Endodermal cell (in vitro differentiated cells): ENCODE measurements at regions not wholly inside any gene's neighbourhood (a gene's known extent, or its start where the extent isn't known, plus 50 kb on each side); places are given as distances from the start of the nearest gene placed in this dataset.

Source experiments
- DNase-seq: peaks from one replicate; pipeline ENCODE4 v3.0.0-alpha.2; 2017
- H3K27ac ChIP-seq: 2 replicates; pipeline ENCODE4 v1.5.1; 2013; ENCODE audit warnings: mild to moderate bottlenecking, low read depth, low read length, moderate library complexity
- H3K27me3 ChIP-seq: 2 replicates; pipeline ENCODE4 v1.6.1; 2013; ENCODE audit warnings: mild to moderate bottlenecking, low read length, moderate library complexity; ENCODE audit not compliant: insufficient read depth, control insufficient read depth, poor library complexity, severe bottlenecking
- H3K36me3 ChIP-seq: 2 replicates; pipeline ENCODE4 v1.7.0; 2013; ENCODE audit warnings: mild to moderate bottlenecking, low read length, moderate library complexity; ENCODE audit not compliant: control insufficient read depth, insufficient read depth
- H3K4me1 ChIP-seq: one replicate; pipeline ENCODE4 v1.7.0; 2013; ENCODE audit warnings: low read length; ENCODE audit not compliant: control insufficient read depth, insufficient read depth
- H3K4me3 ChIP-seq: 2 replicates; pipeline ENCODE4 v1.5.1; 2013; ENCODE audit warnings: mild to moderate bottlenecking, low read length, moderate library complexity
- H3K9ac ChIP-seq: 2 replicates; pipeline ENCODE4 v1.6.1; 2013; ENCODE audit warnings: mild to moderate bottlenecking, low read length, moderate library complexity; ENCODE audit not compliant: poor library complexity, severe bottlenecking; ENCODE audit errors: extremely low read depth
- H3K9me3 ChIP-seq: 2 replicates; pipeline ENCODE4 v1.6.1; 2013; ENCODE audit warnings: mild to moderate bottlenecking, low read length, moderate library complexity; ENCODE audit not compliant: control insufficient read depth
- H3K27ac Mint-ChIP-seq: 2 replicates; pipeline ENCODE4 v1.8.0; 2020; ENCODE audit warnings: mixed read lengths
- H3K27me3 Mint-ChIP-seq: 2 replicates; pipeline ENCODE4 v1.8.0; 2021; ENCODE audit warnings: mild to moderate bottlenecking, mixed read lengths; ENCODE audit not compliant: insufficient read depth
- H3K36me3 Mint-ChIP-seq: 2 replicates; pipeline ENCODE4 v1.8.0; 2020; ENCODE audit warnings: low read depth, mixed read lengths
- H3K4me1 Mint-ChIP-seq: 2 replicates; pipeline ENCODE4 v1.8.0; 2020; ENCODE audit warnings: mixed read lengths
- H3K4me3 Mint-ChIP-seq: 2 replicates; pipeline ENCODE4 v1.8.0; 2020; ENCODE audit warnings: mild to moderate bottlenecking, moderate library complexity, mixed read lengths
- H3K9me3 Mint-ChIP-seq: 2 replicates; pipeline ENCODE4 v1.8.0; 2020; ENCODE audit warnings: mild to moderate bottlenecking, mixed read lengths
- CTCF ChIP-seq: fragments of 200-600 bp; sonication (generic); conservative IDR thresholded peaks from 2 replicates; pipeline ENCODE4 v1.5.0; 2021; ENCODE audit warnings: antibody characterized with exemption, mild to moderate bottlenecking
- WGBS, 2 experiments: methylation state at CpG; one replicate each; pipeline versions ENCODE4 v1.1.5 to v1.1.7; 2013; ENCODE audit warnings: missing lambda C conversion rate in 2 of 2, mixed read lengths in 1 of 2; ENCODE audit not compliant: insufficient coverage in 1 of 2, insufficient read length in 1 of 2; 5-methylcytosine and 5-hydroxymethylcytosine counted together

GRCh38 chr1:5385956-5386355 lies 606.3 kb downstream of the NPHP4 start:
- 85 to 93% methylated on average over 6 to 7 of the region's 7 CpGs for WGBS, 2 experiments
- H3K4me1 ChIP-seq: no peaks in the 10 kb centered on the region
- no peaks in the 10 kb centered on the region for H3K9me3 ChIP-seq
- H3K4me1 Mint-ChIP-seq: no peaks in the 10 kb centered on the region
- H3K9ac ChIP-seq: no peak overlapping the region
- H3K9me3 Mint-ChIP-seq: no peaks in the 10 kb centered on the region
- H3K36me3 Mint-ChIP-seq: no peaks in the 10 kb centered on the region
- no peak for TF ChIP-seq CTCF
- no peak for DNase-seq
- no peaks in the 10 kb centered on the region for H3K36me3 ChIP-seq
- no peak overlapping the region for H3K4me3 ChIP-seq
- no peak overlapping the region for H3K27ac Mint-ChIP-seq
- no peaks in the 10 kb centered on the region for H3K27me3 ChIP-seq
- peaks cover 11% of the 10 kb centered on the region for H3K27me3 Mint-ChIP-seq
- no peak overlapping the region for H3K4me3 Mint-ChIP-seq
- H3K27ac ChIP-seq: no peak overlapping the region

- peaks cover 8% of the 10 kb centered on the region for H3K27me3 Mint-ChIP-seq
- H3K27ac Mint-ChIP-seq: no peak overlapping the region
- no peaks in the 10 kb centered on the region for H3K36me3 Mint-ChIP-seq
- no peak overlapping the region for H3K4me3 Mint-ChIP-seq
- no peaks in the 10 kb centered on the region for H3K36me3 ChIP-seq
- H3K9me3 Mint-ChIP-seq: no peaks in the 10 kb centered on the region
- no peaks in the 10 kb centered on the region for H3K9me3 ChIP-seq
- H3K4me1 Mint-ChIP-seq: no peaks in the 10 kb centered on the region
- H3K27me3 ChIP-seq: no peaks in the 10 kb centered on the region
- H3K4me3 ChIP-seq: no peak overlapping the region
- WGBS, 2 experiments: 86 to 92% methylated on average over 12 to 14 of the region's 14 CpGs
- no peak for TF ChIP-seq CTCF
- H3K4me1 ChIP-seq: no peaks in the 10 kb centered on the region
- no peak overlapping the region for H3K27ac ChIP-seq
- DNase-seq: no peak
- H3K9ac ChIP-seq: no peak overlapping the region
Measured at GRCh38 chr1:5385096-5385799, 607.0 kb downstream of the NPHP4 start.

GRCh38 chr1:5381491-5381890 lies 610.7 kb downstream of the NPHP4 start:
- Histone ChIP-seq H3K4me3 (no peak overlapping the region), H3K27ac (no peak overlapping the region), H3K4me1 (no peaks in the 10 kb centered on the region), H3K36me3 (no peaks in the 10 kb centered on the region), H3K9me3 (no peaks in the 10 kb centered on the region), H3K9ac (no peak overlapping the region), H3K27me3 (no peaks in the 10 kb centered on the region)
- DNase-seq: no peak
- no peak for TF ChIP-seq CTCF
- 91 to 98% methylated on average over 6 to 7 of the region's 7 CpGs for WGBS, 2 experiments
- Mint-ChIP-seq H3K36me3 (no peaks in the 10 kb centered on the region), H3K27ac (no peak overlapping the region), H3K27me3 (no peaks in the 10 kb centered on the region), H3K4me3 (no peak overlapping the region), H3K9me3 (no peaks in the 10 kb centered on the region), H3K4me1 (no peaks in the 10 kb centered on the region)
